ENCODE measurements at regions not wholly inside any gene's neighbourhood (a gene's known extent, or its start where the extent isn't known, plus 50 kb on each side); places are given as distances from the start of the nearest gene placed in this dataset.

DNA sequence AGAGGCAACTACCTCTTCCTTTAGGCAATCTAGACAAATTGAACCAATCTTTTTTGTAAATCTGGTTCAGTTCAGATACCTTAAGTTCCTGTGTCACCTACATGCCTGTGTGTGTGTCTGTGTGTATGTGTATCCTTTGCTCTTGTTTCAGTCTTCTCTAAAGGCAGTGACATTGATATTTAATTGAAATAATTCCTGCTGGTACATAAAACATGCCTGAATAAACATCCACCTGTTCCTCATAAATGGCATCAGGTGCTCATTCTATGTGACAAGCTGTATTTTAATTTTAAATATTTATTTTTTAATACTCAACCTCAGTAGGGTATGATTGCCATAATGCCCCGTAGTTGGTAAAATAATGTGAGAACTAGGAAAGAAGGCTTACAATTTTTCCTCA lies 1606.4 kb upstream of the PRR20A start:
- TF ChIP-seq, protein P1, sequence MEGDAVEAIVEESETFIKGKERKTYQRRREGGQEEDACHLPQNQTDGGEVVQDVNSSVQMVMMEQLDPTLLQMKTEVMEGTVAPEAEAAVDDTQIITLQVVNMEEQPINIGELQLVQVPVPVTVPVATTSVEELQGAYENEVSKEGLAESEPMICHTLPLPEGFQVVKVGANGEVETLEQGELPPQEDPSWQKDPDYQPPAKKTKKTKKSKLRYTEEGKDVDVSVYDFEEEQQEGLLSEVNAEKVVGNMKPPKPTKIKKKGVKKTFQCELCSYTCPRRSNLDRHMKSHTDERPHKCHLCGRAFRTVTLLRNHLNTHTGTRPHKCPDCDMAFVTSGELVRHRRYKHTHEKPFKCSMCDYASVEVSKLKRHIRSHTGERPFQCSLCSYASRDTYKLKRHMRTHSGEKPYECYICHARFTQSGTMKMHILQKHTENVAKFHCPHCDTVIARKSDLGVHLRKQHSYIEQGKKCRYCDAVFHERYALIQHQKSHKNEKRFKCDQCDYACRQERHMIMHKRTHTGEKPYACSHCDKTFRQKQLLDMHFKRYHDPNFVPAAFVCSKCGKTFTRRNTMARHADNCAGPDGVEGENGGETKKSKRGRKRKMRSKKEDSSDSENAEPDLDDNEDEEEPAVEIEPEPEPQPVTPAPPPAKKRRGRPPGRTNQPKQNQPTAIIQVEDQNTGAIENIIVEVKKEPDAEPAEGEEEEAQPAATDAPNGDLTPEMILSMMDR (conservative IDR thresholded peaks at IDR 0.05 in 1 of 2, IDR thresholded peaks at IDR 0.05 in 1 of 2; ENCODE audit: low read depth in 1 of 2, low read length in 2 of 2) = no peak
- TF ChIP-seq EZH2 (IDR thresholded peaks at IDR 0.05; ENCODE audit: low read length, missing control alignments) = no peak
